Keratinocyte (primary cell): ENCODE measurements at regions not wholly inside any gene's neighbourhood (a gene's known extent, or its start where the extent isn't known, plus 50 kb on each side); places are given as distances from the start of the nearest gene placed in this dataset.

ENCODE experiments used
- CTCF ChIP-seq, 3 experiments: IDR thresholded peaks in 1 of 3; conservative IDR thresholded peaks in 1 of 3; optimal IDR thresholded peaks in 1 of 3; 2 replicates in 2 of 3; 3 replicates in 1 of 3; pipeline versions ENCODE3 to v1.5.1; 2011; ENCODE audit warnings: low read length in 3 of 3, mild to moderate bottlenecking in 3 of 3, moderate library complexity in 2 of 3, control low read depth in 1 of 3, inconsistent platforms in 1 of 3; ENCODE audit not compliant: insufficient read depth in 2 of 3; ENCODE audit errors: extremely low read depth in 1 of 3
- EZH2 ChIP-seq: IDR thresholded peaks from one replicate; pipeline ENCODE4 v1.6.1; 2012; ENCODE audit warnings: inconsistent platforms, mild to moderate bottlenecking, low read length, moderate library complexity

GRCh38 chr1:188170935-188171334, 1342.2 kb downstream of the PLA2G4A start:
- TF ChIP-seq EZH2 (no peak), CTCF (optimal IDR thresholded peaks at IDR 0.05 in 1 of 3, IDR thresholded peaks at IDR 0.05 in 1 of 3, conservative IDR thresholded peaks at IDR 0.05 in 1 of 3; ENCODE audit: extremely low read depth in 1 of 3, insufficient read depth in 2 of 3, low read length in 3 of 3) (no peak)
